GM18511 (cell line): ENCODE measurements at regions not wholly inside any gene's neighbourhood (a gene's known extent, or its start where the extent isn't known, plus 50 kb on each side); places are given as distances from the start of the nearest gene placed in this dataset.
A peak's percentile ranks its signal among the peaks of the same experiment; 100 is the strongest.

Experiments used
- ATAC-seq: cut with Tn5 transposase; IDR thresholded peaks from one replicate; pipeline ENCODE4 v1.9.1; 2021; ENCODE audit warnings: mild to moderate bottlenecking, moderate library complexity; ENCODE audit not compliant: unreplicated experiment

GRCh38 chr3:180092889-180093288, 56.2 kb upstream of the PEX5L start:
- ATAC-seq = no peak

GRCh38 chr3:180093535-180093934, 56.8 kb upstream of the PEX5L start:
- no peak for ATAC-seq

DNA sequence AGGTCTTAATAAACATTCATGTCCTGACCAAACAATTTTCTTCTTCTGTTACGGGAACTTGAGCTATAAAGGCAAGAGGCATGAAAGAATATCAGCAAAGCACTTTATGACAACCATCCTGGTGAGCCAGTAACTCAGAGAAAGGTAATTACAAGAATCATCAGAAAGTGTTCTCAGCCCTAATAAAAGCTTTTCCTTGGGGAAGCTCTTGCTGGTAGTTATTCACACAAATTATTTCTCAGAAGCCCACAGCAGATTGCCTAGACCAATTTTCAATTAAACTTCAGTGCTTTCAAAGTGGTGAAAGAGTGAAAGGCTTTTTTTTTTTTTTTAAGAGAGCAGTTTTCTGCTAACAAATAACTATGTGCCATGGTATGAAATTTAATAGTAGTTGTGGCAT, 60.9 kb upstream of the PEX5L start:
- no peak for ATAC-seq

DNA sequence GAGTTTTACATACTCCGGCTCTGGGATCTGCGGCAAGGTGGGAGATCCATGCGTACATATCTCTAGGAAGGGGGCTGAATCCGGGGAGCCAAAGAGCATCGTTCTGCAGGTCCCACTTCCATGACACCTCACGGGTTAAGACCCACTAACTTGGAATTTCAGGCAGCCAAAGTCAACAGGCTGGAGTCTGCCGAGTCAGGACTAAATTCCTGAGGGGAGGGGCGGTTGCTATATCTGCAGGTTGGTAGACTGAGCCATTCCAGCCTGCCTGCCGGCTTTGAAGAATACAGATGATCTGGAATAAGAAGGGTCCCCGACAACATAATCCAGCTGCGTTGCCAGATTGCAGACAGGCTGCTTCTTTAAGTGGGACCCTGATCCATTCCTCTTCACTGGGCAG, 65.4 kb upstream of the PEX5L start:
- no peak for ATAC-seq

DNA sequence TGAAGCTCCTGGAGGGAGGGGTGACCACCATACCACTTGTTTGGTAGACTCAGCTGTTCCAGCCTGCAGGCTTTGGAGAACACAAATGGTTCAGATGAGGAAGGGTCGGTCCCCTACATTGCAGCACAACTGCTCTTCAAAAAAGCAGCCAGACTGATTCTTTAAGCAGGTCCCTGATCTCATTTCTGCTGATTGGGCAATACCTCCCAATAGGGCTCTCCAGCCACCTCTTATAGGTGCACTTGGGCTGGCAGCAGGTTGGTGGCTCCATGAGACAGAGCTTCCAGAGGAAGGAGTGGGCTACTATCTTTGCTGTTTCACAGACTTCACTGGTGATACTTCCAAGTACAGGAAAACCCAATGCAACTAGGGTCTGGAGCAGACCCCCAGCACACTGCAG, 65.9 kb upstream of the PEX5L start:
- ATAC-seq = no peak

GRCh38 chr3:180116203-180116602, 79.5 kb upstream of the PEX5L start:
- no peak for ATAC-seq

DNA sequence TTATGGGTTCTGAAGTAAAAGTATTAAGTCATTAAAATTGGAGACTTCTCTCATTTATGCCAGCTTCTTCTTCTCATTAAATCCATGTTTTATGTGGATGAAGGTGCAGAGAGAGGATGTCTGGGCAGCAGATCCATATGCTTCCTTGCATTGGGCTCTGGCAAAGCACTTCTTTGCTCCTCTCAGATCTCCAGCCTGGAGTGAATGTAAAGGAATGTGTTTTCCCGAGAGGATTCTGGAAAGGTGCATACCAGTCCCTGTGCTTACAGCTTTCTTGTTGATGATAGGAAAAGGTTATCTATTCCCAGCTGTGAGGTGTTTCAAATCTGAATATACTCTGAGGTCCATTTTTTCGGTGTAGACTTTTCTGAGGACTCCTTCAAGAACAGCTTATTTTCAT, 79.9 kb upstream of the PEX5L start:
- ATAC-seq = no peak

DNA sequence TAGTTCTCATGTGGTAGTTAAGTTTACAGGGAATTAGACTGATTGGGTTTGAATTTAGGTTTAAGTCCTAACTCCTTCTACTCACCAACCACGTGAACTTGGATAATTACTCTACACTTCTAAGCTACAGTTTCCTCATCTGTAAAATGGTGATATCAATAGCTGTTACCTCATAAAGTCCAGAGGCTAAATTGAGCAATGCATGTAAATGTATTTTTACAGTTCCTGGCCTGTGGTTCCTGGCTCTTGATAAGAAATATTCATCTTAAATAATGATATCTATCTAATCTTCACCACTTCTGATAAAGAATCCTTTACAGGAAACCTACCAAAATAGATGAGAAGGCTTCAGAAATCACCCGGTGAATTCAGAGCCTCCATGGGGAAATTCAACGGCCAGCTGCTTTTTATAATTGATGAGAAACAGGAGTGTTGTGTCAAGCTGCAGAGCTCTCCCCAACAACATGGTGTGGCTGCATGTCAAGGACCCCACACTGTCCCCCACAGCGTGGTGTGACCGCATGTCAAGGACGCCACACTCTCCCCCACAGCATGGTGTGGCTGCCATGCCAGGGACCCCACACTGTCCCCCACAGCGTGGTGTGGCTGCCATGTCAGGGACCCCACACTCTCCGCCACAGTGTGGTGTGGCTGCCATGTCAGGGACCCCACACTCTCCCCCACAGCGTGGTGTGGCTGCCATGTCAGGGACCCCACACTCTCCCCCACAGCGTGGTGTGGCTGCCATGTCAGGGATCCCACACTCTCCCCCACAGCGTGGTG, 80.8 kb upstream of the PEX5L start:
- no peak for ATAC-seq

GRCh38 chr3:180119567-180119966, 82.8 kb upstream of the PEX5L start:
- no peak for ATAC-seq

GRCh38 chr3:180123928-180124327, 87.2 kb upstream of the PEX5L start:
- no peak for ATAC-seq

GRCh38 chr3:180131169-180131568, 94.4 kb upstream of the PEX5L start:
- no peak for ATAC-seq

DNA sequence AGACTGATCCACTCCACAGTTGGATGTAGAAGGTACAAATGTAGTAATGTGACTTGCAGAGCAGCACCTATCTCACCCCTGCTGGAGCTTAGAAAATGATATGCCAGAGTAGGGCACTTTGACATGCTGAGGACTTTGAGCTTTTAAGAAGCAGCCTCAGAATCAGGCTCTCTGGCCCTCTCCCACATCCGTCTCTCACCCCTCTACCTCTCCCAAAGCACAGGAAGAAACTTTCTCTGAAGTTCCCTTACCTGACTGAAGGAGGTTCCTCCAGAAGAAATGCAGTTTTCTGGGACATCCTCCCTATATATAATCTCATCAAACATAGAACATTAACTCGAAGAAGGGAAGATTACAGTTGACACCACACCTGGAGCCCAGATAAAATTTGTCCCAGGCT, 98.4 kb upstream of the PEX5L start:
- ATAC-seq = no peak

DNA sequence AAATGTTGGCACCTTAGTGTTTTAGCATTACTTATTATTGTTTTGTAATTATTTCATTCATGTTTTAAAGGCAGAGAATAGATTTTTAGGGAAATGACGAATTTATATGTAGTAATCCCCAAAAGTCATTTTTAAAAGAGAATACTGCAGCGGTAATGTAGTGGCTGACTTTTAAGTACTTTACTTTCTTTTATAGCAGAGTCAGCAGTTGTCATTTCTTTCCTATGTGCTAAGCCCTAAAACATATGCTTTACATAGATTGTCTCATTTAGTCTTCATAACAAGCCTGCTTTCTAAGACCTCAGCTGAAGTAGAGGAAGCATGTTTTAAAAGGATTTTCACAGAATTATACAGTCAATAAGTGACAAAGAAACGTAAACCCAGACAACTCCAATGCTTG, 102.1 kb upstream of the PEX5L start:
- ATAC-seq = no peak

GRCh38 chr3:180142041-180142440, 105.3 kb upstream of the PEX5L start:
- no peak for ATAC-seq

DNA sequence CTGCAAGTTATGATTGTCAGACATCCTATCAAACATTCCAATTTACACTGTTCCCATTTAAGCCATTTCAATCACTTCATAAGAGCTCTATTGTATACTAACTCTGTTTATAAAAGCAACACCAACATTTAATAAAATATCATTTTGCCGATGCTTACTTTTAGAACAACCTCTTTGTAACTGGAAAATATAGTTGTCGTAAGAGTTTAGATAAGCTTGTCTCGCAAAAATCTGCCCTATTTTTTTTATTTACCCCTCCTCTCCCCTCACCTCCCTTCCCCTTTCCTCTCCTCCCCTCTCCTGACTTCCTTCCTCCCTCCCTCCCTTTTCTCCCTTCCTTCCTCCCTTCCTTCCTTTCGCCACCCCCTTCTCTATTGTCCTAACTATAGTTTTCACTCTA, 105.7 kb upstream of the PEX5L start:
- ATAC-seq = no peak

DNA sequence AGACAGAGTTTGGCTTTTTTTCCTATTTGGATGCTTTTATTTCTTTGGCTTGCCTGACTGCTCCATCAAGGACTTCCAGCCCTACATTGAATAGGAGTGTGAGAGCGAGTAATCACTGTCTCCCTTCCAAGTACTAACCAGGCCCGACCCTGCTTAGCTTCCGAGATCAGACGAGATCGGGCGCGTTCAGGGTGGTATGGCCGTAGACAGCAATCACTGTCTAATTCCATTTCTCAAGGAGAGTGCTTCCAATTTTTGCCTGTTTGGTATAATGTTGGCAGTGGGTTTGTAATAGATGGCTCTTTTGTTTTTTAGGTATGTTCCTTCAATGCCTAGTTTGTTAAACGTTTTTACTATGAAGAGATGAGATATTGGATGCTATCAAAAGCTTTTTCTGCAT, 125.0 kb upstream of the PEX5L start:
- no peak for ATAC-seq

DNA sequence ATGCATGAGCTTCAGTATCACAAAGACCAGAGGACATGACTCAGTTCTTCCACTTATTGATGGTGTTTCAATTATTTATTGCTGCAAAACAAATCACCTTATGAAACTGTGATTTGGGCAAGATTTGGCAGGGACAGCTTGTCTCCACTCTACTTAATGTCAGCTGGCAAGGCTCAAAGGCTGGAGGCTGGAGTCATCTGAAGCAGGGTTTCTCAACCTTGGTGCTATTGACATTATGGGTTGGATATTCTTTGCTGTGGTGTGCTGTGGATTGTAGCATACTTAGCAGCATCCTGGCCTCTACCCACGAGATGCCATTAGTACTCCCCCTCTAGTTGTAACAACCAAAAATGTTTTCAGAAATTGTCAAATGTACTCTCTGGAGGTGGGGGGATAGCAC, 138.8 kb upstream of the PEX5L start:
- peak; percentile 24 for ATAC-seq

DNA sequence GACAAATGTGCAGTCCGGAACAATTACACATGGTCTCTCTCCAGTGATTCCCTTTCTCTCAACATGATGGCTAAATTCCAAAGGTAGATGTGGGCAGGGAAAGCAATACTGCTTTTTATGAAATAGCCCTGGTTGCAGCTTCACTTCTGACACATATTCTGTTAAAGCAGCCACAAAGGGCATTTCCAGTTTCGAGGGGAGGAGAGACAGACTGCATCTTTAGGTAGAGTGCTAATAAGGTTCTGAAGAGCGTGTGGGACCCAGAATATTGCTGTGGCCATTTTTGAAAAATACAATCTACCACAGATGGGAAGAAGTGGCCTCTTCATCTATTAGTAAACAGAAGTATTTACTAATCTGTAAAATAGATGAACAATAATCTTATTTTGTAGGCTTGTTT, 139.3 kb upstream of the PEX5L start:
- peak; percentile 82 for ATAC-seq

- no peak for ATAC-seq
These were observed 140.5 kb upstream of the PEX5L start for GRCh38 chr3:180177255-180177654.

DNA sequence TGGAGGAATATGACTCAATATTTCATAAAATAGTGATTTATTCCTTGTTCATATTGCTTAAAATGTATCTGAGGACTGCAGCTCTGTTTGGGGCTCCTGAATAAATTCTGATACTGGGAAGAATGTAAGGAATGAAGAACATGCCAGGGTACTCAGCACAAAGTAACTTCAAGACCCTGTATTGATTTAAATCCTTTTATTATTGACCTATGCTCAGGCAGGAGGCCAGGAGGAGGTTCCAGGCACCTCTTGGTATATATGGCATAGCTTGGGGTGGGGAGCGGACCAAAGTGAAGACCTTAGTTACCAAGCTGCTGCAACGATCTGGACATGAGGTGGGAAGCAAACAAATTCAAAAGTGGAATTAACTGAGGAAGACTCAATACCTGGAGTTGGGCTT, 142.8 kb upstream of the PEX5L start:
- ATAC-seq = no peak

DNA sequence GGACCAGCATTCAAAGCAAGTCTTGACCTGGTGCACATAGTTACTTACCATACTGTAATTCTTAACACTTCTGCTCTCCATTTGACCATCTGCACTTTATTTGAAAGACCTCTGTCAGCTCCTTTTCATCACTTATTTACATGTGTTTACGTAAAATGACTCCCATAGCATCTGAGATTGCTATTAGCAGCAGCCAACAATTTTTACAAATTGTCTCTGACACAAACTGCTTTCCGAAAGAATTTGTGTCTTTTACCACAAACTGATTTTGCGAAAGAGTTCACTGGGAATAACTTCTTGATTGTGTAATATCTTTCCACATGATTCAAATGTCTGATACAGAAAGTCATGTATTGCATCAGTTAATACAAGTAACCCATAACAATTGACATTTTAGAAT, 144.1 kb upstream of the PEX5L start:
- ATAC-seq = no peak

DNA sequence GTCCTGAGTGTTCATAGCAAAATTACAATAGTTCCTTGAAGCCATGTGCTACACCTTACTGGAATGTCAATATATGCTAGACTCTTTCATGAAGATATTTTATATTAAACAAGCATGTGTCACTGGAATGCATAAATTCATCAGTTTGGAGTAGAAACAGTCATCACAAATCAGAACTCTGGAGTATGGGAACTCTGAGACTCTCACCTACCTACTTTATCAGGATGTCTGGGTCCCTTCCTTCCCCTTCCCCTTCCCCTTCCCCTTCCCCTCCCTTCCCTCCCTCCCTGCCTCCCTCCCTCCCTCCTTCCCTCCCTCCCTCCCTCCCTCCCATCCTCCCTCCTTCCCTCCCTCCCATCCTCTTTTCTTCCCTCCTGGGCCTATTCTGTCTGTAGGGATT, 144.7 kb upstream of the PEX5L start:
- no peak for ATAC-seq

DNA sequence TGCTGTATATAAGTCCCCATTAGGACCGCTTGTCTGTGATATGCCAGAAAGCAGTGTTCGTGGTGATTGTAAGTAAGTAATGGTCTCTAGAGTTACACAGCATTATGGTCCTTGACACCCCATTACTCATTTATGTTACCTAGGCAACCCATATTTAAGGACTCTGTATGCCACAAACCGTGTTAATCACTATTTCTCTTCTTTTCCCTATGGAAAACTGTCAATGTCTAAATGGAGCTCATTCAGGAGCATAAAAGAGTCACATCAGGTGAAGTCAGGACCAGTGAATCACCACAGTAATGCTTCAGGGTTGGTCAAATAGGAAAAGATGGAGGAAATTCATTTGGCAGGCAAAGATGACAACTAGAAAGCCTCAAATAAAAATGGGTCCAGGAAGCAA, 146.6 kb upstream of the PEX5L start:
- no peak for ATAC-seq
